ENCODE measurements at regions not wholly inside any gene's neighbourhood (a gene's known extent, or its start where the extent isn't known, plus 50 kb on each side); places are given as distances from the start of the nearest gene placed in this dataset.

DNA sequence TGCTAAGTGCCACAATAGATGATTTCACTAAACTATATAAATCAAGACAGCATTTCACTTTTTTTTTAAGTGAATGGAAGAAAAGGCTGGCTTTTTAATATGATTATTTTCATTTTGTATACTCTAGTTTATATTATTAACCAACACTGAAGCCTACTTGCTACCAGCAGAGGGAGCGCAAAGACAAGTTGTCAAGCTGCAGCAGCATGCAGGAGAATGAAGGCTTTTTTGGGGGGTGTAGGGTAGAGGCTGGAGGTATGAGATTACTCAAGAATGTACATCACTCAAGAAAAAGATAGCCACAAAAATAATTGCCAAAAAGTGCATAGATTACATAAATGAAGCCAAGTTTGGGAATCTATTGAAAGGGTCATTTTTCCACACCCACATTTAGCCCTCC, 519.5 kb downstream of the FGF13 start (continued):
- TF ChIP-seq, protein P1, sequence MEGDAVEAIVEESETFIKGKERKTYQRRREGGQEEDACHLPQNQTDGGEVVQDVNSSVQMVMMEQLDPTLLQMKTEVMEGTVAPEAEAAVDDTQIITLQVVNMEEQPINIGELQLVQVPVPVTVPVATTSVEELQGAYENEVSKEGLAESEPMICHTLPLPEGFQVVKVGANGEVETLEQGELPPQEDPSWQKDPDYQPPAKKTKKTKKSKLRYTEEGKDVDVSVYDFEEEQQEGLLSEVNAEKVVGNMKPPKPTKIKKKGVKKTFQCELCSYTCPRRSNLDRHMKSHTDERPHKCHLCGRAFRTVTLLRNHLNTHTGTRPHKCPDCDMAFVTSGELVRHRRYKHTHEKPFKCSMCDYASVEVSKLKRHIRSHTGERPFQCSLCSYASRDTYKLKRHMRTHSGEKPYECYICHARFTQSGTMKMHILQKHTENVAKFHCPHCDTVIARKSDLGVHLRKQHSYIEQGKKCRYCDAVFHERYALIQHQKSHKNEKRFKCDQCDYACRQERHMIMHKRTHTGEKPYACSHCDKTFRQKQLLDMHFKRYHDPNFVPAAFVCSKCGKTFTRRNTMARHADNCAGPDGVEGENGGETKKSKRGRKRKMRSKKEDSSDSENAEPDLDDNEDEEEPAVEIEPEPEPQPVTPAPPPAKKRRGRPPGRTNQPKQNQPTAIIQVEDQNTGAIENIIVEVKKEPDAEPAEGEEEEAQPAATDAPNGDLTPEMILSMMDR (IDR thresholded peaks at IDR 0.05 in 2 of 3, conservative IDR thresholded peaks at IDR 0.05 in 1 of 3; ENCODE audit: control insufficient read depth in 2 of 3, extremely low read depth in 1 of 3, insufficient read depth in 1 of 3, low read depth in 3 of 3, low read length in 3 of 3): peak; percentile 39 to 47 (median 47); a peak in 5 of 6 replicates
- TF ChIP-seq ZNF622 (IDR thresholded peaks at IDR 0.05) (no peak), PAX8 (IDR thresholded peaks at IDR 0.05) (no peak), IKZF2 (IDR thresholded peaks at IDR 0.05) (no peak), PBX3 (IDR thresholded peaks at IDR 0.05; ENCODE audit: insufficient replicate concordance, low read depth, low read length) (no peak), PML (IDR thresholded peaks at IDR 0.05; ENCODE audit: low read length) (no peak), SMARCA5 (IDR thresholded peaks at IDR 0.05) (no peak)

DNA sequence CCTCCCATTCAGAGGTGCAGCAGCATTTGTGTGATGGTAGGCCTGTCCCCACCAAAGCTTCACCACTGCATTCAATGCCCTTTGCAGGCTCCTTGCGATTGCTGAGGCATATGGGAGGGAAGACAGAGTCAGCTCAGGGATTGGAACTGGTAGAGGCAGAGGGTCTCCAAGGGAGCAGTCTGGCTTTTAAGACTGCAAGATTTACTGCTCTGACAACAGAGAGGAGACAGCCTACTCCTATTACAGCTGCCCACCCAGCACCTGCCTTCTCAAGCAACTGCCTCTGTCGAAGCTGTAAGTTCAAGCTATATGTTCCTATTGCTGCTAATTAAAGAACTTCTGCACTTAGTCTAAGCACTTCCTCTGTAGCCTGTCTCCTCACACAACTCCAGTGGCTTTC, 481.8 kb downstream of the FGF13 start:
- ATAC-seq (no peak), DNase-seq (ENCODE audit: low read depth, low spot score) (no peak), FAIRE-seq (no peak)
- intact Hi-C loops (cut with micrococcal nuclease; ENCODE audit: unreplicated experiment) (no loop called here), in situ Hi-C loops (cut with MboI) (no loop called here)
- H3K27ac ChIP-seq (ENCODE audit: control insufficient read depth, insufficient read depth): no peak overlapping the region
- POLR2A ChIA-PET: no interaction called here
- H3K9ac ChIP-seq (ENCODE audit: control insufficient read depth, insufficient read depth, low read length): no peak overlapping the region
- no peak overlapping the region for H3K4me3 ChIP-seq
- CTCF ChIA-PET: interaction anchor here (0.9 kb wide), 1 partner anchor 609 kb away, joined by 3 read pairs; no protein-coding TSS in a partner anchor
- RAD21 ChIA-PET (ENCODE audit: unreplicated experiment): no interaction called here
- H3K79me2 ChIP-seq (ENCODE audit: control insufficient read depth, insufficient read depth, low read length): no peaks in the 10 kb centered on the region
- H3K4me2 ChIP-seq (ENCODE audit: control insufficient read depth, insufficient read depth): no peak overlapping the region
- SMC1A ChIA-PET (ENCODE audit: uncharacterized antibody, unreplicated experiment): no interaction called here
- WGBS (ENCODE audit: insufficient coverage, insufficient replicate concordance, low lambda C conversion rate, missing lambda C conversion rate): 0% methylated on average over 2 of the region's 2 CpGs
- no peak overlapping the region for H2AFZ ChIP-seq (ENCODE audit: control insufficient read depth, low read depth, low read length)
- H3K36me3 ChIP-seq (ENCODE audit: control insufficient read depth in 2 of 2, insufficient read depth in 2 of 2, low read length in 1 of 2): no peaks in the 10 kb centered on the region
- no TSS peak for BruUV-seq (replicated peaks)
- no peaks in the 10 kb centered on the region for H3K4me1 ChIP-seq (ENCODE audit: control insufficient read depth, insufficient read depth, low read length)
- no peaks in the 10 kb centered on the region for H3K27me3 ChIP-seq (replicated peaks in 1 of 2; ENCODE audit: control insufficient read depth in 2 of 2, insufficient read depth in 2 of 2, low read length in 1 of 2)
- no peaks in the 10 kb centered on the region for H4K20me1 ChIP-seq (ENCODE audit: control insufficient read depth, insufficient read depth)
- no peaks in the 10 kb centered on the region; the same call in 2 of the 3 replicates for H3K9me3 ChIP-seq (replicated peaks; ENCODE audit: control insufficient read depth, insufficient read depth, low read length)
- TF ChIP-seq SIN3A (IDR thresholded peaks at IDR 0.05; ENCODE audit: low read depth, low read length): no peak
- TF ChIP-seq RAD21 (IDR thresholded peaks at IDR 0.05; ENCODE audit: insufficient read depth, low read depth, low read length): no peak
- no peak for TF ChIP-seq TCF12 (IDR thresholded peaks at IDR 0.05; ENCODE audit: low read depth, low read length)
- TF ChIP-seq IKZF1 (conservative IDR thresholded peaks at IDR 0.05): no peak
- no peak for TF ChIP-seq BCL11A (IDR thresholded peaks at IDR 0.05; ENCODE audit: low read depth, low read length)
- no peak for TF ChIP-seq REST (IDR thresholded peaks at IDR 0.05; ENCODE audit: low read depth, low read length)
- TF ChIP-seq CBFB (IDR thresholded peaks at IDR 0.05; ENCODE audit: low read depth): no peak
- no peak for TF ChIP-seq POLR2AphosphoS5 (IDR thresholded peaks at IDR 0.05; ENCODE audit: low read length)
- no peak for TF ChIP-seq EP300 (IDR thresholded peaks at IDR 0.05; ENCODE audit: borderline replicate concordance in 1 of 2, control insufficient read depth in 1 of 2, low read depth in 2 of 2, low read length in 2 of 2)
- TF ChIP-seq NFYB (IDR thresholded peaks at IDR 0.05; ENCODE audit: insufficient read depth, low read depth, low read length): no peak
- TF ChIP-seq YY1 (IDR thresholded peaks at IDR 0.05; ENCODE audit: low read depth, low read length): no peak
- TF ChIP-seq RB1 (IDR thresholded peaks at IDR 0.05; ENCODE audit: borderline replicate concordance): no peak
- no peak for TF ChIP-seq SPI1 (IDR thresholded peaks at IDR 0.05; ENCODE audit: borderline replicate concordance, insufficient read depth, low read depth, low read length)

Measured in GM12878 (cell line).